Left lung (tissue), 4 donors: ENCODE measurements at regions not wholly inside any gene's neighbourhood (a gene's known extent, or its start where the extent isn't known, plus 50 kb on each side); places are given as distances from the start of the nearest gene placed in this dataset.
A peak's percentile ranks its signal among the peaks of the same experiment; 100 is the strongest.

Source experiments
- ATAC-seq: fragments of 200-7000 bp; cut with Tn5 transposase; one replicate; pipeline ENCODE4 v1.9.1; 2020; ENCODE audit warnings: moderate library complexity
- DNase-seq, 4 donors: peaks; one replicate each; pipeline ENCODE4 v3.0.0-alpha.2; 2013 to 2020
- H3K27ac ChIP-seq, 2 donors: fragments of 200-600 bp; sonication (generic) in 1 of 2; one replicate each; pipeline versions ENCODE4 v1.5.0 to v1.8.0; 2020 to 2021
- H3K27me3 ChIP-seq, 2 donors: fragments of 200-600 bp; sonication (generic) in 1 of 2; one replicate each; pipeline versions ENCODE4 v1.5.0 to v1.8.0; 2020 to 2021
- H3K36me3 ChIP-seq, 2 donors: fragments of 200-600 bp; sonication (generic) in 1 of 2; one replicate each; pipeline versions ENCODE4 v1.5.0 to v1.8.0; 2020 to 2021
- H3K4me1 ChIP-seq, 2 donors: fragments of 200-600 bp; one replicate each; pipeline ENCODE4 v1.8.0; 2021
- H3K4me3 ChIP-seq, 2 donors: fragments of 200-600 bp; sonication (generic) in 1 of 2; one replicate each; pipeline versions ENCODE4 v1.5.0 to v1.8.0; 2020 to 2021; ENCODE audit warnings: mild to moderate bottlenecking in 1 of 2
- H3K9me3 ChIP-seq, 2 donors: fragments of 200-600 bp; sonication (generic) in 1 of 2; one replicate each; pipeline versions ENCODE4 v1.5.0 to v1.8.0; 2020 to 2021
- CTCF ChIP-seq, 2 donors: fragments of 200-600 bp; sonication (generic) in 1 of 2; IDR thresholded peaks; one replicate each; pipeline versions ENCODE4 v1.5.0 to v1.8.0; 2021; ENCODE audit warnings: antibody characterized with exemption in 2 of 2
- intact Hi-C, 2 donors: fragments of 100-400 bp; cut with DNase I; formaldehyde crosslinking; loops; one replicate each; pipeline versions ENCODE4 v1.11.2 to v1.14.2; 2022
- donor health status: DM: no; HTN: yes; CAD: no.
- donor health status: DM: no; HTN: no; CAD: no.

- H3K9me3 ChIP-seq = no peaks in the 10 kb centered on the region
- H3K27ac ChIP-seq = no peak overlapping the region
- intact Hi-C loops = no loop called here
- ATAC-seq (no peak), DNase-seq (no peak)
- H3K4me3 ChIP-seq = no peak overlapping the region
- H3K4me1 ChIP-seq = peaks cover 19 to 71% of the 10 kb centered on the region in 2 donors
- no peak for TF ChIP-seq CTCF (IDR thresholded peaks at IDR 0.05)
- H3K27me3 ChIP-seq = no peaks in the 10 kb centered on the region
- H3K36me3 ChIP-seq = no peaks in the 10 kb centered on the region
Observed at GRCh38 chr20:50263831-50264230, 73.2 kb downstream of the CEBPB start.

- H3K36me3 ChIP-seq = no peaks in the 10 kb centered on the region
- no peak overlapping the region for H3K27ac ChIP-seq
- TF ChIP-seq CTCF (IDR thresholded peaks at IDR 0.05) = no peak
- no peaks in the 10 kb centered on the region for H3K27me3 ChIP-seq
- H3K4me1 ChIP-seq = peaks cover 18 to 71% of the 10 kb centered on the region in 2 donors
- DNase-seq (no peak), ATAC-seq (no peak)
- intact Hi-C loops = no loop called here
- H3K9me3 ChIP-seq = no peaks in the 10 kb centered on the region
- H3K4me3 ChIP-seq = no peak overlapping the region
Observed at GRCh38 chr20:50264534-50265145, 74.0 kb downstream of the CEBPB start.

GRCh38 chr20:50265245-50265946 is 74.8 kb downstream of the CEBPB start:
- no peak for DNase-seq
- no peak for ATAC-seq
- Histone ChIP-seq H3K9me3 (no peaks in the 10 kb centered on the region), H3K27me3 (no peaks in the 10 kb centered on the region), H3K4me1 (peaks cover 11 to 71% of the 10 kb centered on the region in 2 donors), H3K27ac (peak overlapping the region in 1 of 2 donors; percentile 96), H3K36me3 (no peaks in the 10 kb centered on the region), H3K4me3 (no peak overlapping the region)
- intact Hi-C loops = no loop called here
- no peak for TF ChIP-seq CTCF (IDR thresholded peaks at IDR 0.05)

GRCh38 chr20:50266293-50267040 is 75.8 kb downstream of the CEBPB start:
- Histone ChIP-seq H3K4me3 (no peak overlapping the region), H3K27me3 (no peaks in the 10 kb centered on the region), H3K4me1 (peaks cover 11 to 71% of the 10 kb centered on the region in 2 donors), H3K36me3 (no peaks in the 10 kb centered on the region), H3K27ac (peak overlapping the region; percentile 61 to 96), H3K9me3 (no peaks in the 10 kb centered on the region)
- ATAC-seq = no peak
- intact Hi-C loops = no loop called here
- no peak for TF ChIP-seq CTCF (IDR thresholded peaks at IDR 0.05)
- DNase-seq = no peak
